Esophagus muscularis mucosa (tissue), 4 donors: ENCODE measurements at regions not wholly inside any gene's neighbourhood (a gene's known extent, or its start where the extent isn't known, plus 50 kb on each side); places are given as distances from the start of the nearest gene placed in this dataset.

Experiments used
- CTCF ChIP-seq, 3 experiments: fragments of 200-600 bp in 2 of 3; fragments of 450-650 bp in 1 of 3; sonication (generic) in 2 of 3; IDR thresholded peaks; one replicate each; pipeline ENCODE4 v1.5.1; 2017 to 2019; ENCODE audit warnings: antibody characterized with exemption in 3 of 3, mild to moderate bottlenecking in 2 of 3, moderate library complexity in 1 of 3
- EP300 ChIP-seq: sonication (generic); formaldehyde crosslinking; IDR thresholded peaks from one replicate; pipeline ENCODE4 v1.6.1; 2017; ENCODE audit warnings: antibody characterized with exemption
- POLR2A ChIP-seq: fragments of 450-650 bp; IDR thresholded peaks from one replicate; pipeline ENCODE4 v1.6.1; 2017; ENCODE audit warnings: antibody characterized with exemption, moderate library complexity, mild to moderate bottlenecking, low read depth

- TF ChIP-seq CTCF (IDR thresholded peaks at IDR 0.05) (no peak), EP300 (no peak), POLR2A (no peak)
These were observed 331.7 kb upstream of the UMPS start for GRCh38 chr3:124398594-124398993.
